ENCODE measurements at regions not wholly inside any gene's neighbourhood (a gene's known extent, or its start where the extent isn't known, plus 50 kb on each side); places are given as distances from the start of the nearest gene placed in this dataset.

DNA sequence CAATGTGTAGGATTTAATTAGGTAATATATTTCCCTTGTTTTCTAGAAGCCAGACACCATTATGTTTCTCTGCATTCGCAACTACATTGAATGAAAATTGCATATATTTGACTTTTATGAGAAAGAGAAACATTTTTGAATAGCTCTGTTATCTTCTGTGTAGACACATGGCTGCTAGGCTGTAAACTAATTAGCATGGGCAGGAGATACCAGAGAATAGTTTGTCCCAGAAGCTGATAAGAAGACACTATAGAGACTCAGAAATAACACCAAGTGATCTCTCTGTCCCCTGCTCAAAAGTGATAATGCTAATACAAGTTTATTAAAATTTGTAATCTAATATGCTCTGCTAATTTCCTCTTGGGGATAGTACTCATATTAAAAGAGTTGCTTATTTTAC is 198.0 kb upstream of the TUSC1 start:
- no peak for DNase-seq (ENCODE audit: low read depth, low spot score)
- peaks cover 8% of the 10 kb centered on the region for H3K9me3 Mint-ChIP-seq
- TF ChIP-seq, protein P1, sequence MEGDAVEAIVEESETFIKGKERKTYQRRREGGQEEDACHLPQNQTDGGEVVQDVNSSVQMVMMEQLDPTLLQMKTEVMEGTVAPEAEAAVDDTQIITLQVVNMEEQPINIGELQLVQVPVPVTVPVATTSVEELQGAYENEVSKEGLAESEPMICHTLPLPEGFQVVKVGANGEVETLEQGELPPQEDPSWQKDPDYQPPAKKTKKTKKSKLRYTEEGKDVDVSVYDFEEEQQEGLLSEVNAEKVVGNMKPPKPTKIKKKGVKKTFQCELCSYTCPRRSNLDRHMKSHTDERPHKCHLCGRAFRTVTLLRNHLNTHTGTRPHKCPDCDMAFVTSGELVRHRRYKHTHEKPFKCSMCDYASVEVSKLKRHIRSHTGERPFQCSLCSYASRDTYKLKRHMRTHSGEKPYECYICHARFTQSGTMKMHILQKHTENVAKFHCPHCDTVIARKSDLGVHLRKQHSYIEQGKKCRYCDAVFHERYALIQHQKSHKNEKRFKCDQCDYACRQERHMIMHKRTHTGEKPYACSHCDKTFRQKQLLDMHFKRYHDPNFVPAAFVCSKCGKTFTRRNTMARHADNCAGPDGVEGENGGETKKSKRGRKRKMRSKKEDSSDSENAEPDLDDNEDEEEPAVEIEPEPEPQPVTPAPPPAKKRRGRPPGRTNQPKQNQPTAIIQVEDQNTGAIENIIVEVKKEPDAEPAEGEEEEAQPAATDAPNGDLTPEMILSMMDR (conservative IDR thresholded peaks at IDR 0.05) = no peak
- no peak overlapping the region for H3K27ac Mint-ChIP-seq (ENCODE audit: unreplicated experiment)
- H3K4me1 Mint-ChIP-seq = no peaks in the 10 kb centered on the region
- H3K27me3 Mint-ChIP-seq (ENCODE audit: low read depth) = no peaks in the 10 kb centered on the region
- H3K4me3 Mint-ChIP-seq = no peak overlapping the region
- H3K36me3 Mint-ChIP-seq (ENCODE audit: low read depth) = no peaks in the 10 kb centered on the region

DNA sequence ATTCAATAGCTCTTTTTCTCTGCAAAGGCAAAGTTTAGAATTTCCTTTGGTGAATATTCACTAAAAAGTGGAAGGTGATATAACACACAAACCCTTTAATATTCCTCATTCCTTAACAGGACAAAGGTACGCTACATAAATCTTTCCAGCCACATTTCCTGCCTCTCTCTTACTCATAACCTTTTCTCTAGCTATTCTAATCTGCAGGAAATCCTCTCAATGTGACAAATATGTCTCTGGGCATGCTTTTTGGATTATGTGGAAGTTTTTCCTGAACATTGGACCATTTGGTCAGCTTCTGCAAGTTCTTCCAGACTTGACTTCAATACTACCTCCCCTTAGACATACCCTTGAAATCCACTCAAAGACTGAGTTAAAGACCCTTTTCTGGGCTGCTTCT is 186.3 kb upstream of the TUSC1 start:
- no peaks in the 10 kb centered on the region for H3K27me3 Mint-ChIP-seq (ENCODE audit: low read depth)
- no peaks in the 10 kb centered on the region for H3K36me3 Mint-ChIP-seq (ENCODE audit: low read depth)
- DNase-seq (ENCODE audit: low read depth, low spot score) = no peak
- no peak overlapping the region for H3K4me3 Mint-ChIP-seq
- H3K27ac Mint-ChIP-seq (ENCODE audit: unreplicated experiment) = no peak overlapping the region
- TF ChIP-seq, protein P1 (conservative IDR thresholded peaks at IDR 0.05) = no peak
- H3K9me3 Mint-ChIP-seq = peaks cover 6% of the 10 kb centered on the region
- H3K4me1 Mint-ChIP-seq = no peaks in the 10 kb centered on the region

DNA sequence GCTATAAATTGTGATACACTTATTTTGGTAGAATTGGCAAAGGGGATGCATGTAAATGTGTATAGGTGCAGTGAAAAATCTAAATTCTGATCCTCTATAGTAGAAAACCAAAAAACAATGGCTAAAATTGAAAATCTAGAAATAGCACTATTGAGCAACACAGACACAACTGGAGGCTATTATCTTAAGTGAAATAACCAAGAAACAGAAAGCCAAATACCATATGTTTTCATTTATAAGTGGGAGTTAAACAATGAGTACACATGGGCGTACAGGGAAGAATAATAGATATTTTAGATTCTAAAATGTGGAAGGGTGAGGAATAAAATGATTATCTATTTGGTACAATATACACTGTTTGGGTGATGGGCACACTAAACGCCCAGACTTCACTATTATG is 183.2 kb upstream of the TUSC1 start:
- TF ChIP-seq, protein P1 (conservative IDR thresholded peaks at IDR 0.05) = no peak

DNA sequence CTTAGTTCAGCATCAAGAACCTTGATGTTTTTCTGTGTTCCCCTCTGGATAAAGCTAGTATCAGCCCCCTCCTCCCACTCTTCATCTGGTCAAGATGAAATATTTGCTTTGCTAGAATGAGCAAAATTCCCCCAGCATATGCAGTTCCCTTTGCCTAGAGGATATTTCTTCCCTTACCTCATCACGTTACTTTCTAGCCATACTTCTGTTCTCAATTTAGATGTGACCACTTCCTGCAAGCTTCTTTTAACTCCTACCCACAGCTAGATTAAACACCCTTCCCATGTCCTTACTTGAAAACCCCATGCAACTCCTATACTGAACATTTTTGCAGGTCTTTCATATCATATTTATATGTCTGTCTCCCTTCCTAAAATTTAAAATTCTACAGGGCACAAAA is 178.9 kb upstream of the TUSC1 start:
- TF ChIP-seq, protein P1 (conservative IDR thresholded peaks at IDR 0.05) = no peak
- no peak for DNase-seq (ENCODE audit: low read depth, low spot score)
- Mint-ChIP-seq H3K27me3 (ENCODE audit: low read depth) (no peaks in the 10 kb centered on the region), H3K4me1 (no peaks in the 10 kb centered on the region), H3K9me3 (peaks cover 11% of the 10 kb centered on the region), H3K4me3 (no peak overlapping the region), H3K27ac (ENCODE audit: unreplicated experiment) (peak overlapping the region; percentile 9), H3K36me3 (ENCODE audit: low read depth) (peaks cover 4% of the 10 kb centered on the region)

More for the DNA sequence above, 183.2 kb upstream of the TUSC1 start:
- H3K36me3 Mint-ChIP-seq (ENCODE audit: low read depth) = no peaks in the 10 kb centered on the region
- peaks cover 6% of the 10 kb centered on the region for H3K9me3 Mint-ChIP-seq
- DNase-seq (ENCODE audit: low read depth, low spot score) = no peak
- H3K4me3 Mint-ChIP-seq = no peak overlapping the region
- no peaks in the 10 kb centered on the region for H3K27me3 Mint-ChIP-seq (ENCODE audit: low read depth)
- no peaks in the 10 kb centered on the region for H3K4me1 Mint-ChIP-seq
- H3K27ac Mint-ChIP-seq (ENCODE audit: unreplicated experiment) = no peak overlapping the region

DNA sequence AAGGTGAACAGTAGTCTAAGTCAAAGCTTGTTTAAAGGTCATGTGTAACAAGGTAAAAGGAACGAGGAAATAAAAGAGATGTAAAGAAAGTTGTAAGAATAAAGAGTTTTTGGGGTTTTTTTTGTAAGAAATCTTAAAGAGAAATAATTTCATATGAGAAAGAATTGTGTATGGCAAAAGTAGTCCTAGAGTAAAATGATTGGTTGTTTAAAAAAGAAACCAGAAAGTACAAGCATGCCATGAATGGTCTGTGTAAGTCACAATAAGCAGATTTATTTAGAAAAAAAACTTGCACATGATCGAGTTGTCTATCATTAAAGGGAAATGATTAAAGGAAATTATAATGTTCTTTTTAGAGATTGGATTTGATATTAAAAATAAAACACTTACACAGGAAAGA is 172.6 kb upstream of the TUSC1 start:
- DNase-seq (ENCODE audit: low read depth, low spot score) = no peak
- TF ChIP-seq, protein P1 (conservative IDR thresholded peaks at IDR 0.05) = no peak
- H3K4me3 Mint-ChIP-seq = no peak overlapping the region
- H3K4me1 Mint-ChIP-seq = no peaks in the 10 kb centered on the region
- no peaks in the 10 kb centered on the region for H3K27me3 Mint-ChIP-seq (ENCODE audit: low read depth)
- H3K9me3 Mint-ChIP-seq = peaks cover 14% of the 10 kb centered on the region
- peaks cover 11% of the 10 kb centered on the region for H3K36me3 Mint-ChIP-seq (ENCODE audit: low read depth)
- no peak overlapping the region for H3K27ac Mint-ChIP-seq (ENCODE audit: unreplicated experiment)

DNA sequence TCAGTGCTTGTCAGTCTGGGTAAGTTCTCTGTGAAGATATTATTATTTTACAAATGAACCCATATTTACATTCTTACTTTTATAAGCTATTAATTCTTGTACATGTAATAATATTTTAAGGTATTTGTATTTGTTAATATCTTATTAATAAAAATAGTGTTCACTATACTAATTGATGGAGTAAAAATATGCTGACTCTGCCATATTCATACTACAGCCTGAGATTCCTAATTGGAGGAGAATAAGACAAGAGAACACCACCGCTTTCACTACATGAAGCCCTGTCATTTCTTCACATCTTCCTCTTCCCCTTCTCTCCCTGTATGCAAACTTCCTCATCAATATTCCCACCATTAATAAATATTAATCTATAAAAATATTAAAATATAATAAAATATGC is 167.6 kb upstream of the TUSC1 start:
- Mint-ChIP-seq H3K36me3 (ENCODE audit: low read depth) (peaks cover 2% of the 10 kb centered on the region), H3K27me3 (ENCODE audit: low read depth) (no peaks in the 10 kb centered on the region), H3K4me3 (no peak overlapping the region), H3K4me1 (no peaks in the 10 kb centered on the region), H3K27ac (ENCODE audit: unreplicated experiment) (no peak overlapping the region), H3K9me3 (peaks cover 2% of the 10 kb centered on the region)
- DNase-seq (ENCODE audit: low read depth, low spot score) = no peak
- TF ChIP-seq, protein P1 (conservative IDR thresholded peaks at IDR 0.05) = no peak
